ENCODE measurements at regions not wholly inside any gene's neighbourhood (a gene's known extent, or its start where the extent isn't known, plus 50 kb on each side); places are given as distances from the start of the nearest gene placed in this dataset.

- Histone ChIP-seq H3K36me3 (no peaks in the 10 kb centered on the region), H3K27ac (no peak overlapping the region), H3K9me3 (ENCODE audit: low read depth) (no peaks in the 10 kb centered on the region), H3K4me1 (ENCODE audit: low read depth) (no peaks in the 10 kb centered on the region), H3K27me3 (no peaks in the 10 kb centered on the region), H3K4me3 (no peak overlapping the region)
- no peak for TF ChIP-seq CTCF (IDR thresholded peaks at IDR 0.05; ENCODE audit: low read depth, low read length)
- DNase-seq (ENCODE audit: low read depth in 1 of 2, low spot score in 1 of 2), result no peak
These were observed 162.2 kb upstream of the SLC25A13 start for GRCh38 chr7:96484091-96484490.

- no peak for TF ChIP-seq CTCF (IDR thresholded peaks at IDR 0.05; ENCODE audit: low read depth, low read length)
- H3K27me3 ChIP-seq, result no peaks in the 10 kb centered on the region
- H3K27ac ChIP-seq, result no peak overlapping the region
- H3K4me1 ChIP-seq (ENCODE audit: low read depth), result no peaks in the 10 kb centered on the region
- H3K9me3 ChIP-seq (ENCODE audit: low read depth), result no peaks in the 10 kb centered on the region
- no peak for DNase-seq (ENCODE audit: low read depth in 1 of 2, low spot score in 1 of 2)
- H3K4me3 ChIP-seq, result no peak overlapping the region
- H3K36me3 ChIP-seq, result no peaks in the 10 kb centered on the region
These were observed 159.9 kb upstream of the SLC25A13 start for GRCh38 chr7:96481796-96482195.

GRCh38 chr7:96479015-96479645 is 157.2 kb upstream of the SLC25A13 start:
- no peaks in the 10 kb centered on the region for H3K36me3 ChIP-seq
- no peak for TF ChIP-seq CTCF (IDR thresholded peaks at IDR 0.05; ENCODE audit: low read depth, low read length)
- DNase-seq (ENCODE audit: low read depth in 1 of 2, low spot score in 1 of 2), result no peak
- H3K27me3 ChIP-seq, result no peaks in the 10 kb centered on the region
- no peaks in the 10 kb centered on the region for H3K9me3 ChIP-seq (ENCODE audit: low read depth)
- H3K4me3 ChIP-seq, result no peak overlapping the region
- no peak overlapping the region for H3K27ac ChIP-seq
- H3K4me1 ChIP-seq (ENCODE audit: low read depth), result no peaks in the 10 kb centered on the region

- no peak overlapping the region for H3K27ac ChIP-seq
- no peak overlapping the region for H3K4me3 ChIP-seq
- H3K27me3 ChIP-seq, result no peaks in the 10 kb centered on the region
- DNase-seq (ENCODE audit: low read depth in 1 of 2, low spot score in 1 of 2), result no peak
- no peaks in the 10 kb centered on the region for H3K36me3 ChIP-seq
- no peaks in the 10 kb centered on the region for H3K4me1 ChIP-seq (ENCODE audit: low read depth)
- H3K9me3 ChIP-seq (ENCODE audit: low read depth), result no peaks in the 10 kb centered on the region
- TF ChIP-seq CTCF (IDR thresholded peaks at IDR 0.05; ENCODE audit: low read depth, low read length), result no peak
These were observed 149.7 kb upstream of the SLC25A13 start for GRCh38 chr7:96471606-96472005.

- H3K27ac ChIP-seq, result no peak overlapping the region
- H3K4me1 ChIP-seq (ENCODE audit: low read depth), result no peaks in the 10 kb centered on the region
- H3K9me3 ChIP-seq (ENCODE audit: low read depth), result no peaks in the 10 kb centered on the region
- TF ChIP-seq CTCF (IDR thresholded peaks at IDR 0.05; ENCODE audit: low read depth, low read length), result no peak
- no peak for DNase-seq (ENCODE audit: low read depth in 1 of 2, low spot score in 1 of 2)
- H3K4me3 ChIP-seq, result no peak overlapping the region
- no peaks in the 10 kb centered on the region for H3K27me3 ChIP-seq
- H3K36me3 ChIP-seq, result no peaks in the 10 kb centered on the region
These were observed 130.2 kb upstream of the SLC25A13 start for GRCh38 chr7:96452146-96452545.
